GM18858 (cell line): ENCODE measurements at regions not wholly inside any gene's neighbourhood (a gene's known extent, or its start where the extent isn't known, plus 50 kb on each side); places are given as distances from the start of the nearest gene placed in this dataset.
A peak's percentile ranks its signal among the peaks of the same experiment; 100 is the strongest.

ENCODE experiments used
- ATAC-seq: cut with Tn5 transposase; IDR thresholded peaks from one replicate; pipeline ENCODE4 v1.9.1; 2021; ENCODE audit not compliant: unreplicated experiment

GRCh38 chr6:153898360-153899059 lies 140.5 kb upstream of the OPRM1 start:
- no peak for ATAC-seq

GRCh38 chr6:153882411-153882810 lies 156.6 kb upstream of the OPRM1 start:
- ATAC-seq = no peak

GRCh38 chr6:153873541-153873940 lies 165.5 kb upstream of the OPRM1 start:
- ATAC-seq = no peak

DNA sequence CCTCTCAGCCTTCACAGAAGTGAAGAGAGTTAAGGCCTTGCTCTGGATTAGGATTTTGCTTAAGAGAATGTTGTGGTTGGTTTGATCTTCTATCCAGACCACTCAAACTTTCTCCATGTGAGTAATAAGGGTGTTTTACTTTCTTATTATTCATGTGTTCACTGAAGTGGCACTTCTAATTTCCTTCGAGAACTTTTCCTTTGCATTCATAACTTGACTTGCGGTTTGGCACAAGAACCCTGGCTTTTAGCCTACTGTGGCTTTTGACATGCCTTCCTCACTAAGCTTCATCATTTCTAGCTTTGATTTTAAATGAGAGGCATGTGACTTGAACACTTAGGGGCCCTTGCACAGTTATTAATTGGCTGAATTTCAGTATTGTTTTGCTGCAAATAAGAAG lies 166.1 kb upstream of the OPRM1 start:
- no peak for ATAC-seq

- no peak for ATAC-seq
Observed at GRCh38 chr6:153862927-153863326, 176.1 kb upstream of the OPRM1 start.

DNA sequence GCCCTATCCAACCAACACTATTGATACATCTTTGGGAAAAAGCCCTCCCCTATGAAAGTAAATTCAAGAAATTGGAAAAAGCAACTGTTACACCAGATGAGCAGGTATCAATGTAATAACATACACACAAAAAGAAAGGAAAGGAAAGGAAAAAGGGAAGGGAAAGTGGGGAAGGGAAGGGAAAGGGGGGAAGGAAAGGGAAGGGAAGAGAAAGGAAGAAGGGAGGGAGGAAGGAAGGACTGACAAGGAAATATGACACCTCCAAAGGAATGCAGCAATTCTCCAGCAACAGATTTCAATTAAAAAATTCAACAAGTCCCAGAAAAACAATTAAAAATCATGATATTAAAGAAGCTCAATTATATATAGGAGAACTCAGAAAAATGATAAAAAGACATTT lies 176.9 kb upstream of the OPRM1 start:
- ATAC-seq = no peak

GRCh38 chr6:153858529-153858928 lies 180.5 kb upstream of the OPRM1 start:
- ATAC-seq = peak; percentile 74

- ATAC-seq = no peak
Observed at GRCh38 chr6:153856929-153857376, 182.1 kb upstream of the OPRM1 start.

DNA sequence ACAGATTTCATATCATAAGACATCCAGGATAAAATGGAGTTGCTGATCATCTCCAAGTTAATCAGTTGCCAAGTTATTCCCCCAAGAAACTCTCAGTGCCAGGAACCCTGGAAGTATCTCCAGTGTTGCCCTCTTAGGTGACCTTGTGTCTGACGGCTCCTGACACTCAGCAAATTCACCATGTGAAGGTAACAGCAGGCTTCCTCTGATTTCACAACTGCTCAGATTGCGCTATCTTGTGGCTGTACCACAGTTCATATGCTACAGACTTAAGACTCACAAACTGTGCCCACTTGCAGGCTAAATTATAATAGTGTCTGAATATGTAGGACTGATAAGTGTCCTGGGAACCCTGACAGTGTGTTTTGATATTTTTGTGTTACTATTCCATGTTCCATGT lies 186.6 kb upstream of the OPRM1 start:
- no peak for ATAC-seq

GRCh38 chr6:153852034-153852433 lies 187.0 kb upstream of the OPRM1 start:
- no peak for ATAC-seq

- no peak for ATAC-seq
Observed at GRCh38 chr6:153849072-153849779, 189.8 kb upstream of the OPRM1 start.

- no peak for ATAC-seq
Observed at GRCh38 chr6:153843420-153843819, 195.6 kb upstream of the OPRM1 start.

DNA sequence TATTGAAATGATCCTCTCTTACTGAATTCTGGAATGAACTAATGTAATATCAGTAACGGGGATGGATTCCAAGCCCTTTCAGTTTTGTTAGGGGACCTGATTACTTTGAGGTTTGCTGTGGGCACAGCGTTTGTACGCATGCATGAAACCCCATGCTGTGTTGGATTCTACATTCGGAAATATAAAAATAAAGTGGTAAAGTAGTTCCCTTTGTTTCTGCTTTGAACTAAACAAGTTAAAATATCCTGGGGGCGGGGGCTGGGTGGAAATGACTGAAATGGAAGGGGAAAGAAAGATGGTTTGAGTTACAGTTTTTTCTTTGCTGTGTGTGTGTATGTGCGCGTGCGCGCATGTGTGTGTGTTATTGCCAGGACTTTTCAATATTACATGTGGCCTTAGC lies 196.5 kb upstream of the OPRM1 start:
- ATAC-seq = no peak

DNA sequence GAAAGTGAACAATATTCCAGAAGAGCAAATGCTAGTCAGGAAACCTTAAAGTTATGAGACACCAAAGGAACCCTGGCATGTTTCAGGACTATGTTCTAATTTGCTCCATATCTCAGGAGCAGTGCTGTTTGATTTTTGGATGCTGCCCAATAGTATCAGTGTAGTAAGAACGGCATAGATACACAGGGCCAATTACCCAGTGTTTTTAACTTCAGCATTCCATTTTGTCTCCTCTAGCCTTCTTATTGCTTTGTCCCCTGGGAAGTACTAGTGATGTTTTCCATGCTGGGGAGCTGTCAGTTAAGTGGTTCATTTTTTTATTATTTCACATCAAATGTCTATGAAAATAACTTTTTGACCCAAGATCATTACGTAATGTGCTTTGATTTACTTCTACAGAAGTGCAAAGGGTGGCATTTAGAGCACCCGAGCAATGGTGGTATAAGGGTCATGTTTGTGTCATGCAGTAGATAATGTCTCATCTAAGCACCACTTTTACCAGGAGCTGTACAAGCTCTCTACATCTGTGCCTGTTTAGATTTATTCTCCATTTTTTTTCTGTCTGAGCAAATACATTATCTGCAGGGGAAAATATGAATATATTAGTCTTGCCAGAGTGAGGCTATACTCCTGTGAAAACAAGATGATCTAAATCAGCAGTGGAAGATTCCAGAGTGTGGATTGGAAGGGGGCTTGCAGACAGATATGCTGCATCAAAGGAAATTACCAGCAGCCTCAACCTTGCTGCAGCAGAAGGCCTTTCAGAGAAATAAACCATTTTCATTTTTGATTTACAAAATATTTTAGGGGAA lies 198.8 kb upstream of the OPRM1 start:
- ATAC-seq = no peak

DNA sequence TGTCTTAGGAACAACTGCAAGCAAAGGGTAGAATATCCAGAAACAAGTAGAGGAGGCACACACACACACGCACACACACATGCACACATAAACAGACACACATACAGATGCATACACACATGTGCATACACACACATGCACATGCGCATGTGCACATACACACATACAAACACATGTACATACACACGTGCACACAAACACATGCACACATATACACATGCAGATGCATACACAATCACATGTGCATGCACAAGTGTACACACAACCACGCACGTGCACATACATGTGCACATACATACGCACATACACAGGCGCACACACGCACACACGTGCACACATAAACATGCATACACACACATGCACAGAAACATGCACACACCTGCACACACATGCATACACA lies 206.5 kb upstream of the OPRM1 start:
- no peak for ATAC-seq

- ATAC-seq = no peak
Observed at GRCh38 chr6:153831350-153832078, 207.5 kb upstream of the OPRM1 start.

DNA sequence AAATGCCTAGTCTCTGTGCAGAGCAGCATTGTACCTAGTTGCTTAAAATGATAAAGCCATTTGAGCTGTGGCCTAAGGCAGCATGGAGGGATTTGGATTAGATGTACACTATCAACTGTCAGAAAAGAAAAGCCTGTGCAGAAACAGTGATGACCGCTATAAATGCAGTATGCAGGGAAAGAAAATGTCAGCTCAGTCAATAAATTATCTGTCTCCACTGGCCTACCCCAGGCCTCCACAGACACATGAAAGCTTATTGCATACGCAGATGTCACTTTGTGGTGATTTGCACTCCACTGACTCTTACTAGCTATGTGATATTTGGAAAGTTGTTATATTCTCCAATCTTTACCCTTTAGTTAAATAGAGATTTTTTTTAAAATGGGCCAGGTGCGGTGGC lies 221.9 kb upstream of the OPRM1 start:
- no peak for ATAC-seq

GRCh38 chr6:153816366-153816765 lies 222.7 kb upstream of the OPRM1 start:
- ATAC-seq = no peak

DNA sequence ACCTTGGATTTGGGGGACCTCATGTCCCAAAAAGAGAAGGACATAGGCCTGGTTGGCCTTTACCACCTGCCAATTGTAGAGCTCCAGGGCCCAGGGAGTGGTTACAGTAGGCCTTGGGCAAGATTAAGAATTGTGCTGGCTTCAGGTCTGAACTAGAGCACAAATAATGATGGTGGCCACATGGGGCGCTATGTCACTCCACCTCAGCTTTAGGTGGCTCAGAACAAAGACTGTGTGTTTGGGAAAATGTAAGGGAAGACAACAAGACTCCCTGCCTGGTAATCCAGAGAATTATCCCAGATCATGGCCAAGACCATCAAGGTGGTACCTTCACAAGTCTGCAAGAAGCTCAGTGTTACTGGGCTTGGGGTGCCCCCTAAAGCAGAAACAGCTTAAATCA lies 224.9 kb upstream of the OPRM1 start:
- ATAC-seq = no peak

GRCh38 chr6:153804755-153805330 lies 234.2 kb upstream of the OPRM1 start:
- ATAC-seq = no peak

DNA sequence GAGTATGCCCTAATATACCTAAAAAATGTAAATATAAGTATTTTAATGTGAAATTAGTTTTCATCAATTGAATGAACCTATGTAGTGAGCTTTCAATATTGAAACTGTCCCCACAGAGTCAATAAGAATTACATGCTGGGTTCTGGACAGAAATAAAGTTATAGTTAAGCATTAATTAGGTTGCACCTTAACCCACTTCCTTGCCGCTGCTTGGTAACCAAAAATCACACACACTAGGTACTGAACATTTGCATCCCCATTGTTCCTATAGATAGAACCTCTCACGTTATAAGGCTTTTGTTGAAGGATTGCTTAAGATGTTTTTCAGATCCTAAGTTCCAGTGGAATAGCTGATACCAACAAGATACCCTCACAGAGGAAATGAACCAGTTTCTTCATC lies 237.1 kb upstream of the OPRM1 start:
- ATAC-seq = no peak
